Gastrocnemius medialis (tissue), 4 donors: ENCODE measurements at regions not wholly inside any gene's neighbourhood (a gene's known extent, or its start where the extent isn't known, plus 50 kb on each side); places are given as distances from the start of the nearest gene placed in this dataset.

Source experiments
- ATAC-seq, 2 donors: fragments of 150-250 bp; one replicate each; pipeline ENCODE4 v1.9.1; 2016
- DNase-seq, 2 donors: peaks; one replicate each; pipeline ENCODE4 v3.0.0-alpha.2; 2019
- H3K27ac ChIP-seq, 4 donors: fragments of 200-600 bp; sonication (generic); 1 replicate in 1 of 4; 2 replicates in 3 of 4; pipeline ENCODE4 v1.5.1; 2016 to 2018; ENCODE audit warnings: mild to moderate bottlenecking in 2 of 4, moderate library complexity in 1 of 4
- H3K27me3 ChIP-seq, 3 donors: fragments of 200-600 bp; sonication (generic) in 2 of 3; 1 replicate in 1 of 3; 2 replicates in 2 of 3; pipeline versions ENCODE4 v1.5.1 to v1.6.0; 2016 to 2019; ENCODE audit warnings: mild to moderate bottlenecking in 1 of 3, moderate library complexity in 1 of 3
- H3K36me3 ChIP-seq, 2 donors: fragments of 200-600 bp; sonication (generic) in 1 of 2; one replicate each; pipeline ENCODE4 v1.5.1; 2017 to 2018
- H3K4me1 ChIP-seq, 2 donors: fragments of 200-600 bp; sonication (generic) in 1 of 2; one replicate each; pipeline ENCODE4 v1.5.1; 2016 to 2017; ENCODE audit warnings: mild to moderate bottlenecking in 2 of 2
- H3K4me3 ChIP-seq, 4 donors: fragments of 200-600 bp; sonication (generic) in 3 of 4; 1 replicate in 1 of 4; 2 replicates in 3 of 4; pipeline ENCODE4 v1.5.1; 2016 to 2019; ENCODE audit warnings: mild to moderate bottlenecking in 2 of 4
- H3K9me3 ChIP-seq, 3 donors: fragments of 200-600 bp; sonication (generic) in 2 of 3; 1 replicate in 1 of 3; 2 replicates in 2 of 3; pipeline ENCODE4 v1.5.1; 2016 to 2019
- POLR2A ChIP-seq, 2 donors: fragments of 450-650 bp; IDR thresholded peaks; one replicate each; pipeline ENCODE4 v1.6.1; 2017; ENCODE audit warnings: antibody characterized with exemption in 2 of 2, mild to moderate bottlenecking in 2 of 2, moderate library complexity in 2 of 2
- in situ Hi-C, 4 donors: fragments of 200-750 bp; cut with MboI; loops; one replicate each; pipeline versions ENCODE4 v1.15.0 to v1.8.0; 2017; ENCODE audit warnings: low sequenced_read_pairs in 4 of 4
- intact Hi-C: fragments of 100-400 bp; cut with DNase I; formaldehyde crosslinking; loops from one replicate; pipeline ENCODE4 v1.15.1; 2023; ENCODE audit warnings: low total_unique reads
- TF ChIP-seq, protein P1 (sequence below), 5 experiments: fragments of 450-650 bp in 3 of 5; fragments of 200-600 bp in 2 of 5; sonication (generic) in 2 of 5; IDR thresholded peaks in 4 of 5; conservative IDR thresholded peaks in 1 of 5; 1 replicate in 4 of 5; 2 replicates in 1 of 5; pipeline ENCODE4 v1.5.1; 2016 to 2019; ENCODE audit warnings: antibody characterized with exemption in 5 of 5, mild to moderate bottlenecking in 3 of 5, moderate library complexity in 3 of 5

DNA sequence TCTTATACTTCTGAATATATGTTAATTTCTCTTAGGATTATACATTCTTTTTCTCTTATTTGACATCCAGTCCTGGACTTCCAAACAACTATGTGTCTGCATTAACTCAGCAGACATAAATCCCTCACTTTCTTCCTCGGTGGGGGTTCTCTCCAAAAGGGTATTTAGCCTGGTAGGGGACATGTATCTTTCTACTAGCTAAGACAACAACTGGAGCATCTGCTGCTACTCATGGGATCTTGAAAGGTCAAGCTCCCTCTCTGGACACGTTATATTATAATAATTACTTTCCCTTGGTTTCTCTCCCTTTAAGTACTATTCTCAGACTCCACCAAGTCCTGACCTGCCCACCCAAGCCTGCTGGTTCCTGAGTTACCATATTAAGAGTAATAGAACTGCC lies 983.7 kb upstream of the FLRT2 start:
- TF ChIP-seq POLR2A (IDR thresholded peaks at IDR 0.05): no peak
- TF ChIP-seq, protein P1, sequence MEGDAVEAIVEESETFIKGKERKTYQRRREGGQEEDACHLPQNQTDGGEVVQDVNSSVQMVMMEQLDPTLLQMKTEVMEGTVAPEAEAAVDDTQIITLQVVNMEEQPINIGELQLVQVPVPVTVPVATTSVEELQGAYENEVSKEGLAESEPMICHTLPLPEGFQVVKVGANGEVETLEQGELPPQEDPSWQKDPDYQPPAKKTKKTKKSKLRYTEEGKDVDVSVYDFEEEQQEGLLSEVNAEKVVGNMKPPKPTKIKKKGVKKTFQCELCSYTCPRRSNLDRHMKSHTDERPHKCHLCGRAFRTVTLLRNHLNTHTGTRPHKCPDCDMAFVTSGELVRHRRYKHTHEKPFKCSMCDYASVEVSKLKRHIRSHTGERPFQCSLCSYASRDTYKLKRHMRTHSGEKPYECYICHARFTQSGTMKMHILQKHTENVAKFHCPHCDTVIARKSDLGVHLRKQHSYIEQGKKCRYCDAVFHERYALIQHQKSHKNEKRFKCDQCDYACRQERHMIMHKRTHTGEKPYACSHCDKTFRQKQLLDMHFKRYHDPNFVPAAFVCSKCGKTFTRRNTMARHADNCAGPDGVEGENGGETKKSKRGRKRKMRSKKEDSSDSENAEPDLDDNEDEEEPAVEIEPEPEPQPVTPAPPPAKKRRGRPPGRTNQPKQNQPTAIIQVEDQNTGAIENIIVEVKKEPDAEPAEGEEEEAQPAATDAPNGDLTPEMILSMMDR (IDR thresholded peaks at IDR 0.05 in 4 of 5, conservative IDR thresholded peaks at IDR 0.05 in 1 of 5): no peak
- ATAC-seq (no peak), DNase-seq (no peak)
- H3K9me3 ChIP-seq: no peaks in the 10 kb centered on the region
- no peak overlapping the region for H3K4me3 ChIP-seq
- intact Hi-C loops: no loop called here
- in situ Hi-C loops: no loop called here
- H3K27ac ChIP-seq: no peak overlapping the region
- no peaks in the 10 kb centered on the region for H3K27me3 ChIP-seq
- H3K36me3 ChIP-seq: no peaks in the 10 kb centered on the region
- no peaks in the 10 kb centered on the region for H3K4me1 ChIP-seq

DNA sequence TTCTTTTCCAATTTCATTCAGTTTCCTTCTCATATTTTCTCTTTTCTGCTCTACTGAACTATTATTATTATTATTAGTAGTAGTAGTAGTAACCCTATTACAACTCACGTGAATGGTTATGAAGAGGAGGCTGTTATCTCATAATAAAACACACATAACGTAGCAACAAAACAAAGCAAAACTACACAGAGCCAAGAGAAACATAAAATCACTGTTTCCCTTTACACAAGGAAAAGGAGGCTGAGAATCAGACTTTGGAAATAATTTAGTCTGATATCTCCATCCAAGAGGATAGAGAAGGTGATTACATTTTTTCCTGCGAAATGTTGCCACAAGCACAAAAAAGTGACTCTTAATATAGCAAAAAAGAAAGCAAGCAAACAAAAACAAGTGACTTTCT lies 975.8 kb upstream of the FLRT2 start:
- Histone ChIP-seq H3K36me3 (no peaks in the 10 kb centered on the region), H3K4me3 (no peak overlapping the region), H3K27me3 (no peaks in the 10 kb centered on the region), H3K9me3 (no peaks in the 10 kb centered on the region), H3K4me1 (no peaks in the 10 kb centered on the region), H3K27ac (no peak overlapping the region)
- TF ChIP-seq, protein P1 (IDR thresholded peaks at IDR 0.05 in 4 of 5, conservative IDR thresholded peaks at IDR 0.05 in 1 of 5): no peak
- TF ChIP-seq POLR2A (IDR thresholded peaks at IDR 0.05): no peak
- ATAC-seq (no peak), DNase-seq (no peak)
- intact Hi-C loops (no loop called here), in situ Hi-C loops (no loop called here)

DNA sequence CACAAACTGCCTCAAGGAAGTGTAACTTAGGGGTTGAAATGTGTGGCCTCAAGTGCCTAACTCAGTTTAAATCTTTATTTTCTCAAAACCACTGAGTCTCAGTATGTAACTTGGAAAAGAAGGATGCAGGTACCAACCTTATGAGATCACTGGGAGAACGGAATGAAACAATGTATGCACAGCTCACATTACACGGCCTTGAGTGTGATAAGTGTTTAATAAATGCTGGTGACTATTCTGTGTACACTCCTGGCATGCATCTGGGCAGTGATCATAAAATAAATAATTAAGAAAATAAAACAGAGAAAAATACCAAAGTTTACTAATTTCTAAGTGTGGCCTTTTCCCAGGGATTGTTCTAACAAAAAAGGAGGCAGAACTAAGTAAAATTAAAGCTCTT lies 974.5 kb upstream of the FLRT2 start:
- Histone ChIP-seq H3K27ac (no peak overlapping the region), H3K36me3 (no peaks in the 10 kb centered on the region), H3K9me3 (no peaks in the 10 kb centered on the region), H3K4me3 (no peak overlapping the region), H3K27me3 (no peaks in the 10 kb centered on the region), H3K4me1 (no peaks in the 10 kb centered on the region)
- TF ChIP-seq POLR2A (IDR thresholded peaks at IDR 0.05): no peak
- TF ChIP-seq, protein P1 (IDR thresholded peaks at IDR 0.05 in 4 of 5, conservative IDR thresholded peaks at IDR 0.05 in 1 of 5): no peak
- in situ Hi-C loops: no loop called here
- DNase-seq (no peak), ATAC-seq (no peak)
- intact Hi-C loops: no loop called here

DNA sequence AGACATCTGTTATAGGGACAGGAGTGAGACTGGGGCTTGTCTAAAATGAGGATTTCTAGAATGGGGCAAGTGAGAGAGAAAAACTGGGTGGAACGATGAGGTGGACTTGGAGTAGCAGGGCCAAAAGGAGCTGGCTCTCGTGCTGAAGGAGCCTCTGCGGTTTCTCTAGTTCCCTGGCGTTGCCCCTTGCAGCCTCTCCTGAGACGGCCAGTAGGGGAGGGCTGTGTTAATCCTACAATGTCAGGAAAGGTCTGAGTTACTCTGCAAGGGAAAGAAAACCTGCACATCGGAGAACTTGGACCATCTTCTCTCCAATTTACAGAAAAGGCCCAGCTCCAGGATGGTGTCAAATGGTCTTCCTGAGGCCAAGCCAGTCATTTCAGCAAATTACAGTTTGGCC lies 963.8 kb upstream of the FLRT2 start:
- in situ Hi-C loops (no loop called here), intact Hi-C loops (no loop called here)
- Histone ChIP-seq H3K9me3 (no peaks in the 10 kb centered on the region), H3K36me3 (no peaks in the 10 kb centered on the region), H3K4me1 (no peaks in the 10 kb centered on the region), H3K4me3 (no peak overlapping the region), H3K27me3 (no peaks in the 10 kb centered on the region), H3K27ac (no peak overlapping the region)
- ATAC-seq (no peak), DNase-seq (no peak)
- TF ChIP-seq POLR2A (IDR thresholded peaks at IDR 0.05): no peak
- TF ChIP-seq, protein P1 (IDR thresholded peaks at IDR 0.05 in 4 of 5, conservative IDR thresholded peaks at IDR 0.05 in 1 of 5): no peak

DNA sequence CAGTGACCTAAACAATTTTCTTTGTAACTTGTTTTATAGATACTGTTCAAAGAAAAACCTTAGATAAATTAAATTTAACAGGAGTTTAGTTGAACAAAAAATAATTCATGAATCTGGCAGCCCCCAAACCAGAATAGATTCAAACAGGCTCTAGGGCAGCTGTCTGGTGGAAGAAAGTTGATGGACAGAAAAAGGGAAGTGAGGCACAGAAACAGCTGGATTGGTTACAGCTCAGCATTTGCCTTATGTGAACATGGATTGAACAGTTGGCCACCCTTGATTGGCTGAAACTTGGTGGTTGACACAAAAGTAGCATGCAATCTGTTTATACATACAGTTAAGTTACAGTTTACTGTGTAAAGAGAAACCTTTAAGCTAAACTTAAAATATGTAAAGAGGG lies 954.3 kb upstream of the FLRT2 start:
- no peak for TF ChIP-seq POLR2A (IDR thresholded peaks at IDR 0.05)
- TF ChIP-seq, protein P1 (IDR thresholded peaks at IDR 0.05 in 4 of 5, conservative IDR thresholded peaks at IDR 0.05 in 1 of 5): no peak
- intact Hi-C loops: no loop called here
- Histone ChIP-seq H3K4me3 (no peak overlapping the region), H3K27ac (no peak overlapping the region), H3K36me3 (no peaks in the 10 kb centered on the region), H3K4me1 (no peaks in the 10 kb centered on the region), H3K27me3 (no peaks in the 10 kb centered on the region), H3K9me3 (no peaks in the 10 kb centered on the region)
- DNase-seq: no peak
- in situ Hi-C loops: no loop called here
- no peak for ATAC-seq
